Colonic mucosa (tissue), 4 donors: ENCODE measurements at regions not wholly inside any gene's neighbourhood (a gene's known extent, or its start where the extent isn't known, plus 50 kb on each side); places are given as distances from the start of the nearest gene placed in this dataset.

Experiments
- DNase-seq: peaks from one replicate; pipeline ENCODE4 v3.0.0-alpha.2; 2020
- H3K27ac ChIP-seq: fragments of 200-600 bp; one replicate; pipeline ENCODE4 v1.8.0; 2021
- H3K27me3 ChIP-seq: fragments of 200-600 bp; one replicate; pipeline ENCODE4 v1.8.0; 2021
- H3K36me3 ChIP-seq: fragments of 200-600 bp; one replicate; pipeline ENCODE4 v1.8.0; 2021
- H3K4me1 ChIP-seq: fragments of 200-600 bp; one replicate; pipeline ENCODE4 v1.8.0; 2021; ENCODE audit warnings: mild to moderate bottlenecking
- H3K4me3 ChIP-seq: fragments of 200-600 bp; one replicate; pipeline ENCODE4 v1.8.0; 2021
- H3K9ac ChIP-seq, 2 donors: one replicate each; pipeline ENCODE4 v1.7.0; 2013; ENCODE audit warnings: control low read depth in 2 of 2, low read depth in 2 of 2, low read length in 2 of 2
- H3K9me3 ChIP-seq: fragments of 200-600 bp; one replicate; pipeline ENCODE4 v1.8.0; 2021
- CTCF ChIP-seq: fragments of 200-600 bp; IDR thresholded peaks from one replicate; pipeline ENCODE4 v1.8.0; 2022; ENCODE audit warnings: antibody characterized with exemption, mild to moderate bottlenecking
- intact Hi-C: fragments of 100-400 bp; cut with DNase I; formaldehyde crosslinking; loops from one replicate; pipeline ENCODE4 v1.14.1; 2022
- donor health status: healthy.
- donor health status: DM: no; HTN: no; CAD: no.
- donor health status: DM: no; HTN: no; CAD: no.

DNA sequence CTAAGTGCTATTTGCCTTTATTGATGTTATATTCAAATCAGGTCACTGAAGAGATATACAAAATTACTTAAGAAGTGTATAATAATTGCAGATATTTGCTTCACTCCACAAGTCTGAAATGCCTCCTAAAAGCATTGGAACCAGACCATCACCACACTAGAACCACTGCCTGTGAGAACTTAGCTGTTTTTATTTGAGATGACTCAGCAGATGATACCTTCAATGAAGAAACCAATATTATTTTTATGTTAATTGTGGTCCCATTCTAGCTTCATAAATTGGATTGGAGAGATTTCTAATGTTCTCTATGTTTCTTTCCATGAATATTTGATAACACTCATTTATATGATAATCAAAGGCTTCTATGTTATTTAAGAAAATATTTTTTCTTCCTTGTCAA is 740.6 kb downstream of the KCNT2 start:
- TF ChIP-seq CTCF = no peak
- Histone ChIP-seq H3K9ac (no peak overlapping the region), H3K4me1 (no peaks in the 10 kb centered on the region), H3K4me3 (no peak overlapping the region), H3K27ac (no peak overlapping the region), H3K9me3 (no peaks in the 10 kb centered on the region), H3K27me3 (no peaks in the 10 kb centered on the region), H3K36me3 (no peaks in the 10 kb centered on the region)
- DNase-seq = no peak
- intact Hi-C loops = no loop called here

- no peaks in the 10 kb centered on the region for H3K9me3 ChIP-seq
- no peak for DNase-seq
- TF ChIP-seq CTCF = no peak
- no peaks in the 10 kb centered on the region for H3K4me1 ChIP-seq
- intact Hi-C loops = no loop called here
- no peaks in the 10 kb centered on the region for H3K27me3 ChIP-seq
- no peaks in the 10 kb centered on the region for H3K36me3 ChIP-seq
- H3K9ac ChIP-seq = no peak overlapping the region
- H3K27ac ChIP-seq = no peak overlapping the region
- no peak overlapping the region for H3K4me3 ChIP-seq
Observed at GRCh38 chr1:195866781-195867222, 741.4 kb downstream of the KCNT2 start.

- Histone ChIP-seq H3K4me1 (no peaks in the 10 kb centered on the region), H3K9ac (no peak overlapping the region), H3K27ac (no peak overlapping the region), H3K36me3 (no peaks in the 10 kb centered on the region), H3K9me3 (no peaks in the 10 kb centered on the region), H3K4me3 (no peak overlapping the region), H3K27me3 (no peaks in the 10 kb centered on the region)
- intact Hi-C loops = no loop called here
- TF ChIP-seq CTCF = no peak
- DNase-seq = no peak
Observed at GRCh38 chr1:195866091-195866780, 742.0 kb downstream of the KCNT2 start.

GRCh38 chr1:195851804-195852203 is 756.4 kb downstream of the KCNT2 start:
- no peak overlapping the region for H3K4me3 ChIP-seq
- no peak for TF ChIP-seq CTCF
- H3K4me1 ChIP-seq = no peaks in the 10 kb centered on the region
- H3K9ac ChIP-seq = no peak overlapping the region
- no peaks in the 10 kb centered on the region for H3K27me3 ChIP-seq
- no peak overlapping the region for H3K27ac ChIP-seq
- no peak for DNase-seq
- intact Hi-C loops = no loop called here
- no peaks in the 10 kb centered on the region for H3K9me3 ChIP-seq
- H3K36me3 ChIP-seq = no peaks in the 10 kb centered on the region

GRCh38 chr1:195851016-195851601 is 757.1 kb downstream of the KCNT2 start:
- DNase-seq = no peak
- H3K4me1 ChIP-seq = no peaks in the 10 kb centered on the region
- H3K36me3 ChIP-seq = no peaks in the 10 kb centered on the region
- intact Hi-C loops = no loop called here
- no peak overlapping the region for H3K27ac ChIP-seq
- TF ChIP-seq CTCF = no peak
- H3K4me3 ChIP-seq = no peak overlapping the region
- no peak overlapping the region for H3K9ac ChIP-seq
- no peaks in the 10 kb centered on the region for H3K27me3 ChIP-seq
- H3K9me3 ChIP-seq = no peaks in the 10 kb centered on the region
